KMS-11 (cell line): ENCODE measurements at regions not wholly inside any gene's neighbourhood (a gene's known extent, or its start where the extent isn't known, plus 50 kb on each side); places are given as distances from the start of the nearest gene placed in this dataset.

Source experiments
- H2AFZ ChIP-seq: fragments of 200-600 bp; sonication (generic); 2 replicates; pipeline ENCODE4 v1.6.1; 2016; ENCODE audit warnings: antibody characterized with exemption, mixed run types, low read depth
- H3K27ac ChIP-seq: fragments of 200-600 bp; sonication (generic); 2 replicates; pipeline ENCODE4 v1.6.1; 2016; ENCODE audit warnings: mild to moderate bottlenecking, mixed run types
- H3K27me3 ChIP-seq: fragments of 200-600 bp; sonication (generic); 2 replicates; pipeline ENCODE4 v1.6.1; 2017; ENCODE audit warnings: mild to moderate bottlenecking, low read depth, mixed run types, moderate library complexity; ENCODE audit not compliant: insufficient read depth
- H3K36me3 ChIP-seq: fragments of 200-600 bp; sonication (generic); 2 replicates; pipeline ENCODE4 v1.6.1; 2017; ENCODE audit warnings: mild to moderate bottlenecking, mixed run types; ENCODE audit not compliant: insufficient read depth
- H3K4me1 ChIP-seq: fragments of 200-600 bp; sonication (generic); 2 replicates; pipeline ENCODE4 v1.6.1; 2016; ENCODE audit warnings: mild to moderate bottlenecking, low read depth, mixed run types; ENCODE audit not compliant: poor library complexity, severe bottlenecking
- H3K4me2 ChIP-seq: fragments of 200-600 bp; sonication (generic); 2 replicates; pipeline ENCODE4 v1.7.0; 2016; ENCODE audit warnings: mild to moderate bottlenecking, mixed run types
- H3K4me3 ChIP-seq: fragments of 200-600 bp; sonication (generic); IDR thresholded peaks from 2 replicates; pipeline ENCODE4 v1.6.1; 2017; ENCODE audit warnings: low read depth, low read length, mixed read lengths; ENCODE audit not compliant: insufficient read depth
- H3K79me2 ChIP-seq: fragments of 200-600 bp; sonication (generic); 2 replicates; pipeline ENCODE4 v1.6.1; 2016; ENCODE audit warnings: low read depth, mixed run types; ENCODE audit not compliant: insufficient read depth
- H3K9ac ChIP-seq: fragments of 200-600 bp; sonication (generic); 2 replicates; pipeline ENCODE4 v1.6.1; 2016; ENCODE audit warnings: mild to moderate bottlenecking, mixed run types
- H4K20me1 ChIP-seq: fragments of 200-600 bp; sonication (generic); 2 replicates; pipeline ENCODE4 v1.6.1; 2016; ENCODE audit warnings: mild to moderate bottlenecking, mixed run types; ENCODE audit not compliant: insufficient read depth
- CTCF ChIP-seq: fragments of 200-600 bp; sonication (generic); conservative IDR thresholded peaks from 2 replicates; pipeline ENCODE4 v1.6.1; 2017; ENCODE audit warnings: low read depth, mild to moderate bottlenecking, antibody characterized with exemption, low read length, moderate library complexity, mixed read lengths

GRCh38 chr5:66406761-66407336 lies 189.3 kb upstream of the MAST4 start:
- Histone ChIP-seq H3K9ac (no peak overlapping the region), H3K4me2 (no peak overlapping the region), H3K36me3 (no peaks in the 10 kb centered on the region), H2AFZ (no peak overlapping the region), H3K4me1 (no peaks in the 10 kb centered on the region), H3K27ac (no peak overlapping the region), H3K79me2 (no peaks in the 10 kb centered on the region), H4K20me1 (no peaks in the 10 kb centered on the region), H3K27me3 (no peaks in the 10 kb centered on the region), H3K4me3 (no peak overlapping the region)
- no peak for TF ChIP-seq CTCF

GRCh38 chr5:66407765-66408164 lies 188.4 kb upstream of the MAST4 start:
- Histone ChIP-seq H3K36me3 (no peaks in the 10 kb centered on the region), H3K79me2 (no peaks in the 10 kb centered on the region), H3K9ac (no peak overlapping the region), H3K27ac (no peak overlapping the region), H4K20me1 (no peaks in the 10 kb centered on the region), H2AFZ (no peak overlapping the region), H3K4me2 (no peak overlapping the region), H3K27me3 (no peaks in the 10 kb centered on the region), H3K4me1 (no peaks in the 10 kb centered on the region), H3K4me3 (no peak overlapping the region)
- no peak for TF ChIP-seq CTCF

DNA sequence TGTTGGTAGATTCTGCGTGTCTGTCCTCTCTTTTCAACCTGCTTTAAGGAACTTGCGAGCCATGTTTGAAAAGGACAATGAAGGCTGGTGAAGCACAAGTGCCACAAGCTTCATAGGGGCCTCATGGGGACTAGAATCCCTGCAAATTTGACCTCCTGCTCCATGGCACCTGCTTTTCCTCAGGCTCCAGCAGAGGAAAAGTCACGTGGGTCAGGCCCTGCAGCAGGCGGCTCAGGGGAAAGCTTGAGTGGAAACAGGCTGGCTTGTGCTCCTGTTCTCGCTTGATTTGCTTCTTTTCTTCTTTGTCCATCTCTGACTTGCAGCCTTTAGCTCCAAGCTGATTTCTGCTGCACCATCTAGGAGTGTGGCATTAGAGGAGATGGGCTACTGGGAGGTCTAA lies 187.6 kb upstream of the MAST4 start:
- Histone ChIP-seq H3K27ac (no peak overlapping the region), H3K4me2 (no peak overlapping the region), H3K4me1 (no peaks in the 10 kb centered on the region), H3K27me3 (no peaks in the 10 kb centered on the region), H3K4me3 (no peak overlapping the region), H4K20me1 (no peaks in the 10 kb centered on the region), H3K36me3 (no peaks in the 10 kb centered on the region), H3K9ac (no peak overlapping the region), H2AFZ (no peak overlapping the region), H3K79me2 (no peaks in the 10 kb centered on the region)
- TF ChIP-seq CTCF, result no peak

DNA sequence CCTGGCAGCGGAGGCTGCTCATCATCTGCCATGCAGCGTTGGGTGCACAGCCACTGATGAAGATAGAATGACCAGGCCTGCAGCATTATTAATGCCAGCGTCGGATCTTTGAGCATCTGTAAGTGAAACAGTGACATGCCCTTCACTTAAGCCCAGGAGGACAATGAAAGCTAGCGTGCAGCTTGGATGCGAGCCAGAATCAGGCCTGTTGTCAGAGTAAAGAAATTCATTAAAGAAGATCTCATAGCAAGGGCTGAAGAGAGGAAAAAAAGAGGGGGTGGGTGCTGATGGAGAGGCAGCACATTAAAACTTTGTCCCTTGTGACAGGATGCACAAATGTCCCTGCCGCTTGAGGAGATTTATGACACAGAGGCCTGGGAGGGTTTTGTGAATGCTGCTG lies 186.1 kb upstream of the MAST4 start:
- Histone ChIP-seq H2AFZ (no peak overlapping the region), H3K4me2 (no peak overlapping the region), H3K79me2 (no peaks in the 10 kb centered on the region), H4K20me1 (no peaks in the 10 kb centered on the region), H3K36me3 (no peaks in the 10 kb centered on the region), H3K27me3 (no peaks in the 10 kb centered on the region), H3K4me1 (peaks cover 2% of the 10 kb centered on the region), H3K27ac (no peak overlapping the region), H3K9ac (no peak overlapping the region), H3K4me3 (no peak overlapping the region)
- no peak for TF ChIP-seq CTCF

DNA sequence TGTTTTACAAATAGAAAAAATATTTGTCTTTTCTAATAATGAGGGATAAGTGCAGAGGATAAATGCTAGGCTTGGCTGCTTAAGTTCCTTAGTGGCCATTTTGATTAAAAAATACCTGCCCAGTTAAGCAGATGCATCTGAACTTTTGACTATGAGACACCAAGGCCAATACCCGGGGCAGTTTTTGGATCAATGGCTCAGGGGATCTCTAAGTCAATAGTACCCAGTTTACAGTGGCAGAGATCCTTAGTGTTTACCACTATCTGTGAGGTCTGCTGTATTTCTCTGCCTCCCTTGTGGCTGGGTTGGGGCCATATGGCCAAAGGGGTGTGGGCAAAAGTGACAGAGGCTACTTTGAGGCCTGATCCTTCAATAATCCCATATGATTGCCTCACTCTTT lies 184.5 kb upstream of the MAST4 start:
- Histone ChIP-seq H4K20me1 (no peaks in the 10 kb centered on the region), H3K9ac (no peak overlapping the region), H3K79me2 (no peaks in the 10 kb centered on the region), H3K4me2 (no peak overlapping the region), H3K27ac (no peak overlapping the region), H3K4me1 (peaks cover 7% of the 10 kb centered on the region), H3K27me3 (no peaks in the 10 kb centered on the region), H3K4me3 (no peak overlapping the region), H3K36me3 (no peaks in the 10 kb centered on the region), H2AFZ (no peak overlapping the region)
- TF ChIP-seq CTCF, result no peak
